ENCODE measurements at regions not wholly inside any gene's neighbourhood (a gene's known extent, or its start where the extent isn't known, plus 50 kb on each side); places are given as distances from the start of the nearest gene placed in this dataset.

DNA sequence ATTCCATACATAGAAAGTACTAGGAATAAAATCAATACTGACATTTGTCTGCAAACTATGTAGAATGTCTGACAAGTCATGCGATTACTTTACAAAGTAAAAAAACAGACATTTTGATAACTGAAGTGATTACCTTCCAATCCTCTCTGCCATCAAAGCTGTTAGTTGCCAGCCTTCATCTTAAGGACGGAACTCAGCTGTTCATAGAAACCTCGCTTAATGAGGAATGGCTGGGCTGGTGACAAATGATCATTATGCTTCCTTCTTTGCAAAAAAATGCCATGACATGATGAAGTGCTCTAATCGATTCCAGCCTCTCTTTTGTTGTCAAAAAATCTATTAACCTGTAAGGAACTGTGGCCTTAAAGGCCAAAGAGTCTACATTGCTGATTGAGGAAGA is 1214.9 kb upstream of the IGFBP7 start:
- H3K36me3 Mint-ChIP-seq (ENCODE audit: insufficient read depth in 1 of 3, low read depth in 3 of 3), result no peaks in the 10 kb centered on the region
- Histone ChIP-seq H2BK12ac (ENCODE audit: insufficient read length, low read depth, low read length) (no peak overlapping the region), H3K27ac (ENCODE audit: insufficient read length, low read depth, low read length) (no peak overlapping the region), H3K56ac (ENCODE audit: insufficient read length, low read depth, low read length) (no peak overlapping the region), H2BK5ac (ENCODE audit: insufficient read length, low read length) (no peak overlapping the region), H2BK120ac (ENCODE audit: low read depth, low read length, poor library complexity, severe bottlenecking) (no peak overlapping the region), H2AFZ (ENCODE audit: low read length) (no peak overlapping the region), H4K8ac (replicated peaks; ENCODE audit: insufficient read length, low read depth, low read length) (no peak overlapping the region), H3K79me1 (ENCODE audit: insufficient read depth, low read depth, low read length, poor library complexity, severe bottlenecking) (no peaks in the 10 kb centered on the region), H4K20me1 (ENCODE audit: control insufficient read depth, insufficient read depth, insufficient read length) (no peaks in the 10 kb centered on the region), H2BK20ac (ENCODE audit: low read depth, low read length, poor library complexity, severe bottlenecking) (no peak overlapping the region), H3T11ph (ENCODE audit: low read length) (no peak overlapping the region), H2BK15ac (ENCODE audit: low read depth, low read length) (no peak overlapping the region), H3K27me3 (ENCODE audit: insufficient read depth, low read length) (no peaks in the 10 kb centered on the region), H3K14ac (ENCODE audit: insufficient read depth, low read length) (no peak overlapping the region), H3K4me1 (ENCODE audit: insufficient read depth, low read length) (no peaks in the 10 kb centered on the region), H4K91ac (ENCODE audit: insufficient read length, low read depth, low read length) (no peak overlapping the region), H3K9ac (ENCODE audit: extremely low read depth, insufficient read length, low read length) (no peak overlapping the region), H3K23me2 (ENCODE audit: insufficient read length, low read depth, low read length, poor library complexity, severe bottlenecking) (no peaks in the 10 kb centered on the region), H4K5ac (ENCODE audit: insufficient read length, low read depth, low read length) (no peak overlapping the region), H2AK5ac (ENCODE audit: insufficient read length, low read length) (no peak overlapping the region), H3K4me2 (ENCODE audit: insufficient read depth, insufficient read length, low read length) (no peak overlapping the region), H3K18ac (ENCODE audit: insufficient read length, low read depth, low read length) (no peak overlapping the region), H3K4ac (ENCODE audit: low read depth, low read length) (no peak overlapping the region), H3K9me3 (ENCODE audit: control insufficient read depth, low read depth, low read length) (no peaks in the 10 kb centered on the region), H3K79me2 (ENCODE audit: insufficient read depth, low read length) (no peaks in the 10 kb centered on the region), H3K23ac (ENCODE audit: insufficient read length, low read depth, low read length) (no peak overlapping the region)
- no peak overlapping the region for H3K27ac Mint-ChIP-seq
- no peaks in the 10 kb centered on the region; a peak in 2 of 5 replicates for H3K9me3 Mint-ChIP-seq
- no peak for DNase-seq
- H3K4me1 Mint-ChIP-seq, result no peaks in the 10 kb centered on the region
- H3K4me3 Mint-ChIP-seq, result no peak overlapping the region
- H3K27me3 Mint-ChIP-seq (ENCODE audit: low read depth), result no peaks in the 10 kb centered on the region
- no CpG with 5 or more reads among the region's 4 CpGs for WGBS (ENCODE audit: extremely low coverage, insufficient read length, low lambda C conversion rate)
- TF ChIP-seq, protein P1, sequence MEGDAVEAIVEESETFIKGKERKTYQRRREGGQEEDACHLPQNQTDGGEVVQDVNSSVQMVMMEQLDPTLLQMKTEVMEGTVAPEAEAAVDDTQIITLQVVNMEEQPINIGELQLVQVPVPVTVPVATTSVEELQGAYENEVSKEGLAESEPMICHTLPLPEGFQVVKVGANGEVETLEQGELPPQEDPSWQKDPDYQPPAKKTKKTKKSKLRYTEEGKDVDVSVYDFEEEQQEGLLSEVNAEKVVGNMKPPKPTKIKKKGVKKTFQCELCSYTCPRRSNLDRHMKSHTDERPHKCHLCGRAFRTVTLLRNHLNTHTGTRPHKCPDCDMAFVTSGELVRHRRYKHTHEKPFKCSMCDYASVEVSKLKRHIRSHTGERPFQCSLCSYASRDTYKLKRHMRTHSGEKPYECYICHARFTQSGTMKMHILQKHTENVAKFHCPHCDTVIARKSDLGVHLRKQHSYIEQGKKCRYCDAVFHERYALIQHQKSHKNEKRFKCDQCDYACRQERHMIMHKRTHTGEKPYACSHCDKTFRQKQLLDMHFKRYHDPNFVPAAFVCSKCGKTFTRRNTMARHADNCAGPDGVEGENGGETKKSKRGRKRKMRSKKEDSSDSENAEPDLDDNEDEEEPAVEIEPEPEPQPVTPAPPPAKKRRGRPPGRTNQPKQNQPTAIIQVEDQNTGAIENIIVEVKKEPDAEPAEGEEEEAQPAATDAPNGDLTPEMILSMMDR (conservative IDR thresholded peaks at IDR 0.05), result no peak
